ENCODE measurements at regions not wholly inside any gene's neighbourhood (a gene's known extent, or its start where the extent isn't known, plus 50 kb on each side); places are given as distances from the start of the nearest gene placed in this dataset.

DNA sequence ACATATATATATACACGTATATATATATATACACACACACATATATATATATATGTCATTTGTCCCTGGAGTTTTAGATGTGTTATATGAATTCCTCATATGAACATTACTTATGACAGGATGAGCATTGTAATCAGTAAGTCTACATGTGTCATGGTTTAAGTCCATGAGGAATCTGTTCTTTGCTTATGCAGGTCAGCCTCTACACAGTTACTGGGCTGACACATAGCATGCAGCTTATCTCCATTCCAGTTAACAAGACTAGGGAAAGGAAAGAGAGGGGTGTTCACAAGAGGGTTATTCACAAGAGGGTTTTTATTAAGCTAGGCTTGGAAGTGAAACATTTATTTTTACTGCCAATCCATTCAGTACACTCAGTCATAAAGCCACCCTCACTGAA, 226.7 kb downstream of the SNX13 start:
- DNase-seq (ENCODE audit: low spot score in 2 of 2) = no peak
- intact Hi-C loops (cut with DNase I; ENCODE audit: low total_unique reads) = no loop called here

DNA sequence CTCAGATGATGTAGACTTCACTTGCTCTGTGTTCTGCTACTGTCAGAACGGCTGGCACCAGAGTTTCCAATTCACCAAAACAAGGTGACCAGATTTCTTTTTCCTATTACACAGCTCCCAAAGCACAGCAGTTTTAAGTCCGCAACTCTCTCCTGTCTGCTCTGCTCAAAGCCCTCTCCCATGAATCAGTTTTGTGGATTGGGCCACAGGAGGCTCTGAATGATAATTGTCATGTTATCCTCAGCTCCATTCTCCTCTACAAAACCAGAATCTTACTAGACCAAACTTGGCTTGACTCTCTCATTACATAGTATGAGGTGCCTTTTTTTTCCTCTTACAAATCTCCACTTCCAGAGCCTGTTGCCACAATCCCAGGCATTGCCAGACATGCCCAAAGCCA, 223.5 kb downstream of the SNX13 start:
- H3K4me3 ChIP-seq = no peak overlapping the region
- intact Hi-C loops (cut with DNase I; ENCODE audit: low total_unique reads) = no loop called here
- no peaks in the 10 kb centered on the region for H3K27me3 ChIP-seq
- H3K4me1 ChIP-seq = no peaks in the 10 kb centered on the region
- DNase-seq (ENCODE audit: low spot score in 2 of 2) = no peak
- no peaks in the 10 kb centered on the region for H3K36me3 ChIP-seq
- TF ChIP-seq, protein P1, sequence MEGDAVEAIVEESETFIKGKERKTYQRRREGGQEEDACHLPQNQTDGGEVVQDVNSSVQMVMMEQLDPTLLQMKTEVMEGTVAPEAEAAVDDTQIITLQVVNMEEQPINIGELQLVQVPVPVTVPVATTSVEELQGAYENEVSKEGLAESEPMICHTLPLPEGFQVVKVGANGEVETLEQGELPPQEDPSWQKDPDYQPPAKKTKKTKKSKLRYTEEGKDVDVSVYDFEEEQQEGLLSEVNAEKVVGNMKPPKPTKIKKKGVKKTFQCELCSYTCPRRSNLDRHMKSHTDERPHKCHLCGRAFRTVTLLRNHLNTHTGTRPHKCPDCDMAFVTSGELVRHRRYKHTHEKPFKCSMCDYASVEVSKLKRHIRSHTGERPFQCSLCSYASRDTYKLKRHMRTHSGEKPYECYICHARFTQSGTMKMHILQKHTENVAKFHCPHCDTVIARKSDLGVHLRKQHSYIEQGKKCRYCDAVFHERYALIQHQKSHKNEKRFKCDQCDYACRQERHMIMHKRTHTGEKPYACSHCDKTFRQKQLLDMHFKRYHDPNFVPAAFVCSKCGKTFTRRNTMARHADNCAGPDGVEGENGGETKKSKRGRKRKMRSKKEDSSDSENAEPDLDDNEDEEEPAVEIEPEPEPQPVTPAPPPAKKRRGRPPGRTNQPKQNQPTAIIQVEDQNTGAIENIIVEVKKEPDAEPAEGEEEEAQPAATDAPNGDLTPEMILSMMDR (IDR thresholded peaks at IDR 0.05) = no peak
- TF ChIP-seq POLR2AphosphoS5 (IDR thresholded peaks at IDR 0.05) (no peak), POLR2A (IDR thresholded peaks at IDR 0.05) (no peak)
- H3K9me3 ChIP-seq = no peaks in the 10 kb centered on the region
- no peak overlapping the region for H3K27ac ChIP-seq

More for the DNA sequence above, 226.7 kb downstream of the SNX13 start:
- Histone ChIP-seq H3K27ac (no peak overlapping the region), H3K4me3 (no peak overlapping the region), H3K9me3 (no peaks in the 10 kb centered on the region), H3K36me3 (no peaks in the 10 kb centered on the region), H3K4me1 (no peaks in the 10 kb centered on the region), H3K27me3 (no peaks in the 10 kb centered on the region)
- no peak for TF ChIP-seq POLR2A (IDR thresholded peaks at IDR 0.05)
- TF ChIP-seq POLR2AphosphoS5 (IDR thresholded peaks at IDR 0.05) = no peak
- TF ChIP-seq, protein P1 (IDR thresholded peaks at IDR 0.05) = no peak

DNA sequence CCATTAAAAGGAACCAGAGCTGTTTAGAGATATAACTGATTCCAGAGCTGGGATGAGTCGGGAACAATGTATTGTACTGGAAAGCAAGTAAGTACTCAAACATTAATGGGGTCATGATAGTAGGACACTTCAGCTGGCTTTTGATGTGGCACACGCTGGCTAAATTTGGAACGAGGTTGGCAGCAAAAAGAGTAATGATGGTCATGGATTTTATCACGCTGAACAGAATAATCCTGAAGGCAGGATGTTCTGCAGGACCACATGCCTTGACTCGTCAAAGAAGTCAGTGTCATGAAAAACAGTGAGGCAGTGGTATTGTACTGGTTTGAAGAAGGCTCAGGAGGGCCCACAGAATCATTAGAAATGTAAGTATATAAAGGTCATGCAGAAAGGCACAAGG, 220.3 kb downstream of the SNX13 start:
- Histone ChIP-seq H3K27me3 (no peaks in the 10 kb centered on the region), H3K36me3 (no peaks in the 10 kb centered on the region), H3K4me3 (no peak overlapping the region), H3K9me3 (no peaks in the 10 kb centered on the region), H3K27ac (no peak overlapping the region), H3K4me1 (no peaks in the 10 kb centered on the region)
- TF ChIP-seq POLR2A (IDR thresholded peaks at IDR 0.05) = no peak
- TF ChIP-seq POLR2AphosphoS5 (IDR thresholded peaks at IDR 0.05) = no peak
- TF ChIP-seq, protein P1 (IDR thresholded peaks at IDR 0.05) = no peak
- intact Hi-C loops (cut with DNase I; ENCODE audit: low total_unique reads) = no loop called here
- no peak for DNase-seq (ENCODE audit: low spot score in 2 of 2)

DNA sequence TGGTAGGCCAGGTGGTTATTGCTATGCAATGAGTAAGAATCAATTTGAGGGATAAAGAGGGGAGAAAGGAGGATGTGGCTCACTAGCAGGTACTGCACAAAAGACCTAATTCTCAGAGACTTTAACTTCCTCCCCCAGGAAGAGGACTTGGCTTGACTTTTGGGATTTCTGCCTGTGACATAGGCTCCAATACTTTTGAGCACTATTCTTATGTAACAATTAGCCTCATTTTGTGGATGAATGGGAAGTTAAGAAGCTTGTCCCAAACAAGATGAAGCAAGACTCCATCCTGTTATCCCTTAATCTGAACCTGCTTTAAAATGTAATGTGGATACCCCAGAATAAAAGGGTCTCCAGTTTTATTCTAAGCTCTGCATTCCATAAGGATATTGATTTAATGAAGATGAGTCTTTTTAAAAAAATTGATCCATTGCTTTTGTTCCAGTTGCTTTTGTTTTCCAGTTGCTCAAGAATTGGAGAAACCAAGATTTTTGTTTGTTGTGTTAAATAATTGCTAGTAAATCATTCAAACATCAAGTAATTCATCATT, 218.5 kb downstream of the SNX13 start:
- H3K27me3 ChIP-seq = no peaks in the 10 kb centered on the region
- TF ChIP-seq POLR2AphosphoS5 (IDR thresholded peaks at IDR 0.05) = no peak
- TF ChIP-seq, protein P1 (IDR thresholded peaks at IDR 0.05) = no peak
- no peak for TF ChIP-seq POLR2A (IDR thresholded peaks at IDR 0.05)
- H3K9me3 ChIP-seq = no peaks in the 10 kb centered on the region
- intact Hi-C loops (cut with DNase I; ENCODE audit: low total_unique reads) = no loop called here
- no peak overlapping the region for H3K4me3 ChIP-seq
- DNase-seq (ENCODE audit: low spot score in 2 of 2) = no peak
- H3K36me3 ChIP-seq = no peaks in the 10 kb centered on the region
- no peaks in the 10 kb centered on the region for H3K4me1 ChIP-seq
- H3K27ac ChIP-seq = no peak overlapping the region

DNA sequence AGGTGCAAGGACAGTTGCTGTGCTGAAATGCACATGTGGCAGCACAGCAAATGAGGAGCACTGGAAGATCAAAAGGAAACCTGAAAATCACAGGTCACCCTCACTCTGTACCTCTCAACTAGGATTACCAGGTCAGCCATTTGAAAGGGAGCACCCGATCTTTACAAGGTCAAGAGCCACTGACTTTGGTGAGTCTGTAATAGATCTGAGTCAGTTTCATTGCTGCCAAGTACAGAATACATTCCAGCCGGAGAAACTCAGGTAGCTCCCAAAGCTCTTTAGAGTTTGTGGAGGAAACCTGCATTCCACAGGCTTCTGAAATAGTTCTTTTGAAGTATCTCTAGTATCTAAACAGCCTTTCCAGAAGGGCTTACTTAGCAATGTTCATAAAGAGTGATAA, 217.5 kb downstream of the SNX13 start:
- no peak for DNase-seq (ENCODE audit: low spot score in 2 of 2)
- H3K4me3 ChIP-seq = no peak overlapping the region
- H3K27me3 ChIP-seq = no peaks in the 10 kb centered on the region
- H3K27ac ChIP-seq = no peak overlapping the region
- H3K4me1 ChIP-seq = no peaks in the 10 kb centered on the region
- no peaks in the 10 kb centered on the region for H3K9me3 ChIP-seq
- no peaks in the 10 kb centered on the region for H3K36me3 ChIP-seq
- TF ChIP-seq POLR2A (IDR thresholded peaks at IDR 0.05) = no peak
- TF ChIP-seq POLR2AphosphoS5 (IDR thresholded peaks at IDR 0.05) = no peak
- TF ChIP-seq, protein P1 (IDR thresholded peaks at IDR 0.05) = no peak
- intact Hi-C loops (cut with DNase I; ENCODE audit: low total_unique reads) = no loop called here

Data from breast epithelium (tissue), 4 donors.